ENCODE measurements at regions not wholly inside any gene's neighbourhood (a gene's known extent, or its start where the extent isn't known, plus 50 kb on each side); places are given as distances from the start of the nearest gene placed in this dataset.
"Not testable (repeated sequence)": the region's sequence is repeated elsewhere in the genome, so short reads cannot be mapped to it uniquely, and the experiment has no call there.

- TF ChIP-seq POLR2AphosphoS5, CTCF, POLR2A (IDR thresholded peaks at IDR 0.05): not testable (repeated sequence)
These were observed 143.1 kb downstream of the LAT start for GRCh38 chr16:29127806-29128420.

Measured in suprapubic skin (tissue), 4 donors.